Caco-2 (cell line): ENCODE measurements at regions not wholly inside any gene's neighbourhood (a gene's known extent, or its start where the extent isn't known, plus 50 kb on each side); places are given as distances from the start of the nearest gene placed in this dataset.

ENCODE experiments used
- BruUV-seq: library from RNA; stranded (reverse); fragments of 400-500 nt; replicated peaks from 2 replicates; lab custom pipeline; 2021; lab: Mats Ljungman, UMichigan
- CTCF ChIA-PET: fragments of 300-600 bp; sonication (Branson Sonifier 250); formaldehyde crosslinking; loops from one replicate; lab custom pipeline; 2022; ENCODE audit warnings: antibody characterized with exemption; lab: Charles Lee
- POLR2A ChIA-PET: fragments of 300-600 bp; sonication (Branson Sonifier 250); formaldehyde crosslinking; loops from one replicate; lab custom pipeline; 2022; ENCODE audit warnings: antibody characterized with exemption; lab: Charles Lee
- DNase-seq, 2 experiments: peaks; one replicate each; pipeline versions ENCODE4 v3.0.0 to v3.0.0-alpha.2; 2020 to 2022
- H3K27me3 ChIP-seq: replicated peaks from 2 replicates; pipeline ENCODE4 v1.6.0; 2011; ENCODE audit warnings: low read length; ENCODE audit not compliant: control insufficient read depth, insufficient read depth
- H3K36me3 ChIP-seq: 2 replicates; pipeline ENCODE4 v1.5.1; 2011; ENCODE audit warnings: low read length; ENCODE audit not compliant: control insufficient read depth, insufficient read depth
- H3K4me1 ChIP-seq: fragments of 250-450 bp; sonication (Bioruptor Pico); 2 replicates; pipeline ENCODE4 v1.5.1; 2020; ENCODE audit warnings: mild to moderate bottlenecking
- H3K4me3 ChIP-seq: 2 replicates; pipeline ENCODE4 v1.5.1; 2011; ENCODE audit warnings: low read depth, mild to moderate bottlenecking, control low read depth, low read length
- H3K9me3 ChIP-seq: fragments of 250-450 bp; sonication (Bioruptor Pico); 2 replicates; pipeline ENCODE4 v1.5.1; 2020; ENCODE audit warnings: mild to moderate bottlenecking, moderate library complexity
- H3K27ac Mint-ChIP-seq: one replicate; pipeline ENCODE4 v1.8.0; 2022; ENCODE audit warnings: mixed read lengths; ENCODE audit not compliant: unreplicated experiment
- H3K27me3 Mint-ChIP-seq: one replicate; pipeline ENCODE4 v1.8.0; 2022; ENCODE audit warnings: mixed read lengths; ENCODE audit not compliant: insufficient read depth, unreplicated experiment
- H3K36me3 Mint-ChIP-seq: one replicate; pipeline ENCODE4 v1.8.0; 2022; ENCODE audit warnings: mild to moderate bottlenecking, mixed read lengths; ENCODE audit not compliant: insufficient read depth, unreplicated experiment
- H3K4me1 Mint-ChIP-seq: one replicate; pipeline ENCODE4 v1.8.0; 2022; ENCODE audit warnings: low read depth, mixed read lengths; ENCODE audit not compliant: unreplicated experiment
- H3K4me3 Mint-ChIP-seq: one replicate; pipeline ENCODE4 v1.8.0; 2022; ENCODE audit warnings: mild to moderate bottlenecking, moderate library complexity, mixed read lengths; ENCODE audit not compliant: unreplicated experiment
- H3K9me3 Mint-ChIP-seq: one replicate; pipeline ENCODE4 v1.8.0; 2022; ENCODE audit warnings: mixed read lengths; ENCODE audit not compliant: unreplicated experiment
- CTCF ChIP-seq, 2 experiments: fragments of 200-600 bp in 1 of 2; IDR thresholded peaks; 1 replicate in 1 of 2; 2 replicates in 1 of 2; pipeline versions ENCODE4 v1.5.1 to v1.8.0; 2011 to 2022; ENCODE audit warnings: antibody characterized with exemption in 1 of 2, control low read depth in 1 of 2, inconsistent platforms in 1 of 2, low read depth in 1 of 2, low read length in 1 of 2, mild to moderate bottlenecking in 1 of 2, moderate library complexity in 1 of 2; ENCODE audit not compliant: insufficient read depth in 1 of 2, severe bottlenecking in 1 of 2, unreplicated experiment in 1 of 2
- intact Hi-C: fragments of 100-400 bp; cut with micrococcal nuclease; formaldehyde crosslinking; loops from one replicate; pipeline ENCODE4 v1.10.0; 2022; ENCODE audit not compliant: unreplicated experiment

DNA sequence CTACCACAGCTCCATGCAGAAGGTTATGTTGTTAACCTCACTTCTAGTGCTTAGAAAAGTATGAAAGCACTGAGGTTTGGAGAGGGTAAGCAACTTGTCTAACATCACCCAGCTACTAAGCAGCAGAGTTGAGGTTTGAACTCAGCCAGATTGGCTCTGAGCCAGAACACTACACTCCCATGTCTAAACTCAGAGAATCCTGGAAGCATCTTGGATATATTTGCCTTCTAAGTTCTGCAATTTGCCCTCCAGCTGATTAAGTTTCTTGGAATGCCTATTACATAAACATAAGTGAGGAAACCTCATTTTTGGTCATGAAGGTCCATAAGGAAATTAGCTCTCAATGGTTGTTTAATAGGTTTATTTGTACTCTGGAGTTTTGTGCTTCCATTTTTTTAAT lies 78.1 kb upstream of the PHYHIPL start:
- H3K9me3 ChIP-seq = no peaks in the 10 kb centered on the region
- no peaks in the 10 kb centered on the region for H3K36me3 ChIP-seq
- ChIA-PET CTCF (no interaction called here), POLR2A (no interaction called here)
- H3K27me3 Mint-ChIP-seq = no peaks in the 10 kb centered on the region
- H3K4me1 ChIP-seq = 0 out of 2 replicates have a peak, but pooled peaks cover 5% of the 10 kb centered on the region
- no peaks in the 10 kb centered on the region for H3K27me3 ChIP-seq
- no peak for DNase-seq
- no peak overlapping the region for H3K27ac Mint-ChIP-seq
- H3K9me3 Mint-ChIP-seq = no peaks in the 10 kb centered on the region
- no peak for TF ChIP-seq CTCF (IDR thresholded peaks at IDR 0.05; ENCODE audit: insufficient read depth in 1 of 2, low read depth in 1 of 2, low read length in 1 of 2, severe bottlenecking in 1 of 2, unreplicated experiment in 1 of 2)
- H3K4me1 Mint-ChIP-seq = no peaks in the 10 kb centered on the region
- no peak overlapping the region for H3K4me3 Mint-ChIP-seq
- BruUV-seq = no TSS peak
- no peak overlapping the region for H3K4me3 ChIP-seq
- intact Hi-C loops = no loop called here
- H3K36me3 Mint-ChIP-seq = no peaks in the 10 kb centered on the region

DNA sequence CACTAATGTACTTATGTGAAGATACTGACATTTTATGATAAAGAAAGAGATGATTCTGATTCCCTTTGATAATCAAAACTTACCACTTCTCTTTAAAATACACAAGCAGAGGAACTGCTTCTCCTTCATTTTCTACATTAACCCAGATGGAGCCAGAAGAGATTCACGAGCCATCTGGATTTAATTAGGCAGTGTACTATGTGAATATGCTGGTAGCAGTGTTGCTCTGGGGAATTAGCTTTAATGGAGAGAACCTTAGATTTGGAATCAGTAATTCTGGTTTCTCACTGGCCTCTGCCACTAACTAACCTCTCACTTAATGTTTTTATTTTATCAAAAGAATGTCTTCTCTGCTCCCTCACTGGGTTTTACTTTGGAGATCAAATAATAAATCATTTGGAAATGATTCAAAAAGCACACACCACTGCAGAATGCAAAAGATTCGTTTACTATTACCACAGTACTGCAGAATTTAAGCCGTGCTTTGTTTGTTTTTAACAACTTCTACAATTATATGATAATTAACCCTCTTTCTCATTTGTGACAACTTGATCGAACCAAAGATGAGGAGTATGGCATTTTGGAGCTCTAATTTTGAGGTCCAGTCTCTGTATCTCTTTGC lies 77.5 kb upstream of the PHYHIPL start:
- Mint-ChIP-seq H3K27me3 (no peaks in the 10 kb centered on the region), H3K4me3 (no peak overlapping the region), H3K4me1 (no peaks in the 10 kb centered on the region), H3K36me3 (no peaks in the 10 kb centered on the region), H3K9me3 (peaks cover 2% of the 10 kb centered on the region), H3K27ac (no peak overlapping the region)
- no peak for DNase-seq
- H3K36me3 ChIP-seq = no peaks in the 10 kb centered on the region
- intact Hi-C loops = no loop called here
- ChIA-PET POLR2A (no interaction called here), CTCF (no interaction called here)
- 0 out of 2 replicates have a peak, but pooled peaks cover 5% of the 10 kb centered on the region for H3K4me1 ChIP-seq
- H3K9me3 ChIP-seq = no peaks in the 10 kb centered on the region
- H3K27me3 ChIP-seq = no peaks in the 10 kb centered on the region
- no peak for TF ChIP-seq CTCF (IDR thresholded peaks at IDR 0.05; ENCODE audit: insufficient read depth in 1 of 2, low read depth in 1 of 2, low read length in 1 of 2, severe bottlenecking in 1 of 2, unreplicated experiment in 1 of 2)
- H3K4me3 ChIP-seq = no peak overlapping the region
- BruUV-seq = no TSS peak

DNA sequence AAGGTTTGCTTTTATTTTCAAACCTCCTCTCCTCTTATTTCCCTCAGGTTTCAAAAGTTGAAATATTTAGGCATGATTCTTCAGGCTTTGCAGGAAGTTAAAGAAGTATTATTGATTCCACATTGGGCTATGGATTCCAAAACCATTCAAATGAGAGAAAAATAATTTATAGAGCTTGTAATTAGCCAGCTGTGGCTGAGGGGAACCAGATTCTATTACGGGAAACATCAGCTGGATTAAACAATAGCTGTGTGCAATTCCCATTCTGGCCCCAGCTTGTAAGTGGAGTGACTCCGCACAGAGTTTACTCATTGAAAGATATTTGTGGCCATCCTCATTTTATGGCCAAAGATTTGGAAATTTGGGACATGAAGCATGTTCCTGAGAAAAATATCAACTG lies 77.0 kb upstream of the PHYHIPL start:
- Mint-ChIP-seq H3K27ac (no peak overlapping the region), H3K4me3 (no peak overlapping the region), H3K4me1 (no peaks in the 10 kb centered on the region), H3K36me3 (no peaks in the 10 kb centered on the region), H3K9me3 (peaks cover 8% of the 10 kb centered on the region), H3K27me3 (no peaks in the 10 kb centered on the region)
- no peak overlapping the region for H3K4me3 ChIP-seq
- BruUV-seq = no TSS peak
- CTCF ChIA-PET = no interaction called here
- no peak for DNase-seq
- H3K9me3 ChIP-seq = no peaks in the 10 kb centered on the region
- POLR2A ChIA-PET = no interaction called here
- TF ChIP-seq CTCF (IDR thresholded peaks at IDR 0.05; ENCODE audit: insufficient read depth in 1 of 2, low read depth in 1 of 2, low read length in 1 of 2, severe bottlenecking in 1 of 2, unreplicated experiment in 1 of 2) = no peak
- intact Hi-C loops = no loop called here
- 0 out of 2 replicates have a peak, but pooled peaks cover 5% of the 10 kb centered on the region for H3K4me1 ChIP-seq
- H3K27me3 ChIP-seq = no peaks in the 10 kb centered on the region
- no peaks in the 10 kb centered on the region for H3K36me3 ChIP-seq
